Upper lobe of right lung (tissue), 1 donor: ENCODE measurements at regions not wholly inside any gene's neighbourhood (a gene's known extent, or its start where the extent isn't known, plus 50 kb on each side); places are given as distances from the start of the nearest gene placed in this dataset.

Experiments used
- ATAC-seq: fragments of 200-7000 bp; cut with Tn5 transposase; one replicate; pipeline ENCODE4 v1.9.1; 2020; ENCODE audit warnings: mild to moderate bottlenecking, moderate library complexity
- DNase-seq: peaks from one replicate; pipeline ENCODE4 v3.0.0-alpha.2; 2020
- H3K27ac ChIP-seq: fragments of 200-600 bp; one replicate; pipeline ENCODE4 v1.8.0; 2022
- H3K27me3 ChIP-seq: fragments of 200-600 bp; one replicate; pipeline ENCODE4 v1.8.0; 2022; ENCODE audit warnings: mild to moderate bottlenecking
- H3K36me3 ChIP-seq: fragments of 200-600 bp; one replicate; pipeline ENCODE4 v1.8.0; 2022
- H3K4me1 ChIP-seq: fragments of 200-600 bp; one replicate; pipeline ENCODE4 v1.8.0; 2022
- H3K4me3 ChIP-seq: fragments of 200-600 bp; one replicate; pipeline ENCODE4 v1.8.0; 2022; ENCODE audit warnings: mild to moderate bottlenecking
- H3K9me3 ChIP-seq: fragments of 200-600 bp; one replicate; pipeline ENCODE4 v1.8.0; 2022
- CTCF ChIP-seq: fragments of 200-600 bp; IDR thresholded peaks from one replicate; pipeline ENCODE4 v1.8.0; 2022; ENCODE audit warnings: antibody characterized with exemption
- intact Hi-C: fragments of 100-400 bp; cut with DNase I; formaldehyde crosslinking; loops from one replicate; pipeline ENCODE4 v1.11.0; 2022
- donor health status: DM: no; HTN: yes; CAD: no; lungs with severe emphysema.

DNA sequence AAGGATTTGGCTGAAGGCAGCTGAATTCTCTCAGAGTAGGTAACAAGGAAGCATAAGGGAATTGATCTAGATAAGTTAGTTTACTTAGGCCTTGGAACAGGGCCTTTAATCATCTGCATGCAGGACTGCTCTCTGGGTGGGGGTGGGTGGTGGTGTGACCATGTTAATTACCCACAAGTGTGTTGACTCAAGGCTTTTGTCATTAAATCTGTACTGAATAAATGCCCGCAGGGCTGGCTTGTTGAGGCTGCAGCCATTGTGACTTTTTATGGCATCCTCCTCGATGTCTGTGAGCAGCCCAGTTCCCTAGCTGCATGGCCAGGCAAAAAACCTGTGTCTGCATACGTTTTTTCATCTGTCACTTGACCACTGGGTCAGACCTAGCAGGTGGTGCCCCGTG is 63.5 kb upstream of the ASCC3 start:
- Histone ChIP-seq H3K27me3 (no peaks in the 10 kb centered on the region), H3K4me3 (no peak overlapping the region), H3K9me3 (no peaks in the 10 kb centered on the region), H3K27ac (no peak overlapping the region), H3K4me1 (no peaks in the 10 kb centered on the region), H3K36me3 (no peaks in the 10 kb centered on the region)
- intact Hi-C loops, result no loop called here
- DNase-seq (no peak), ATAC-seq (no peak)
- no peak for TF ChIP-seq CTCF

DNA sequence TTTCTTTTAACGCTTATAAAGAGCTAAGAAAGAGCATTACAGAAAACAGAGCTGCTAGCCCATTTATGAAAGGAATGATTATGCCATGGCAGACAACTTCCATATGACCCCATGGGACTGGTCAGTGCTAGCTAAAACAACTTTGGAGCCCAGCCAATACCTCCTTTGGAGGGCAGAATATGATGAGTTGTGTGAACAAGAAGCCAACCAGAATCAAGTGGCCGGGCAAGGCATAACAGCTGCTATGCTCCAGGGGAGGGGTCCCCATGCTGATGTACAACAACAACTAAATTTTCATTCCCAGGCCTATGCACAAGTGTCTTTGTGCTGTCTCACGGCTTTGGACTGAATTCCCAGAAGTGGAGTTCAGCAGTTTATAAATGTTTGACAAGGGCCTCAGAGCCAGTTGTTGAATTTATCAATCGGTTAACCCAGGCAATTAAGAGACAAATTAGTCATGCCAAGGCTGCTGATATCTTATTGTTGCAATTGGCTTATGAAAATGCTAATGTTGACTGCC is 65.0 kb upstream of the ASCC3 start:
- Histone ChIP-seq H3K4me1 (no peaks in the 10 kb centered on the region), H3K4me3 (no peak overlapping the region), H3K27ac (no peak overlapping the region), H3K9me3 (no peaks in the 10 kb centered on the region), H3K27me3 (no peaks in the 10 kb centered on the region), H3K36me3 (no peaks in the 10 kb centered on the region)
- intact Hi-C loops, result no loop called here
- ATAC-seq, result no peak
- DNase-seq, result no peak
- no peak for TF ChIP-seq CTCF

DNA sequence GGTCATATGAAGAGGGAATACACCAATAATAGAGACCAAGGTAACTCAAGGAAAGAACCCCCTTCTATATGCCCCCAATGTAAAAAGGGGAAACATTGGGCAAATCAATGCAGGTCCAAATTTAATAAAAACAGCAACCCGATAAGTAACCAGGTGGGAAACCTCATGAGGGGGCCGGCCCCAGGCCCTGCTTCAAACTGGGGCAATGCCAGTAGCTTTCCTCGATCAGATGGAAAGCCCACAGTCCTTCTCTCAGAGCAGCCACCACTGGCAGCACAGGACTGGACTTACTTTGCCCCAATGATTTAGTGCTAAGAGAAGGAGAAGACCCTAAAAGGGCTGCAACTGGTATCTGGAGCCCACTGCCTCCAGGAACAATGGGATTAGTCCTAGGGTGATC is 65.6 kb upstream of the ASCC3 start:
- H3K9me3 ChIP-seq, result no peaks in the 10 kb centered on the region
- H3K4me3 ChIP-seq, result no peak overlapping the region
- no peak for ATAC-seq
- intact Hi-C loops, result no loop called here
- DNase-seq, result no peak
- H3K4me1 ChIP-seq, result no peaks in the 10 kb centered on the region
- H3K27me3 ChIP-seq, result no peaks in the 10 kb centered on the region
- TF ChIP-seq CTCF, result no peak
- no peaks in the 10 kb centered on the region for H3K36me3 ChIP-seq
- H3K27ac ChIP-seq, result no peak overlapping the region

GRCh38 chr6:100948381-100949133 is 67.4 kb upstream of the ASCC3 start:
- intact Hi-C loops, result no loop called here
- ATAC-seq, result no peak
- TF ChIP-seq CTCF, result no peak
- no peaks in the 10 kb centered on the region for H3K4me1 ChIP-seq
- no peaks in the 10 kb centered on the region for H3K36me3 ChIP-seq
- H3K4me3 ChIP-seq, result no peak overlapping the region
- no peaks in the 10 kb centered on the region for H3K27me3 ChIP-seq
- no peak for DNase-seq
- no peaks in the 10 kb centered on the region for H3K9me3 ChIP-seq
- no peak overlapping the region for H3K27ac ChIP-seq

GRCh38 chr6:100952006-100952405 is 70.9 kb upstream of the ASCC3 start:
- Histone ChIP-seq H3K9me3 (no peaks in the 10 kb centered on the region), H3K27me3 (no peaks in the 10 kb centered on the region), H3K4me1 (no peaks in the 10 kb centered on the region), H3K27ac (no peak overlapping the region), H3K4me3 (no peak overlapping the region), H3K36me3 (no peaks in the 10 kb centered on the region)
- no peak for TF ChIP-seq CTCF
- DNase-seq (no peak), ATAC-seq (no peak)
- intact Hi-C loops, result no loop called here
